Heart left ventricle (tissue), 13 donors: ENCODE measurements at regions not wholly inside any gene's neighbourhood (a gene's known extent, or its start where the extent isn't known, plus 50 kb on each side); places are given as distances from the start of the nearest gene placed in this dataset.

Source experiments
- CTCF ChIP-seq, 12 donors: fragments of 200-600 bp; sonication (generic) in 4 of 12; IDR thresholded peaks; one replicate each; pipeline versions ENCODE4 v1.5.0 to v1.8.0; 2018 to 2022; ENCODE audit warnings: antibody characterized with exemption in 12 of 12, mild to moderate bottlenecking in 5 of 12
- POLR2A ChIP-seq, 2 donors: fragments of 450-650 bp; IDR thresholded peaks; one replicate each; pipeline ENCODE4 v1.6.1; 2017; ENCODE audit warnings: antibody characterized with exemption in 2 of 2, mild to moderate bottlenecking in 2 of 2, moderate library complexity in 2 of 2
- donor health status: ischemic (EF 13 %, LVEDD 7.1; RV severe dilation, severe dysfunction).
- donor health status: DM: no; HTN: yes; CAD: no.
- donor health status: DM: no; HTN: no; CAD: no.
- donor health status: ischemic (EF 25% LVEDD 6.9; RV normal size, moderate dysfunction).
- donor health status: ischemic (EF 25% LVEDD 5.7; RV mildly dilated, moderate dysfunction).
- donor health status: ischemic (EF 35%, LVEDD 5.7; RV mildly dilated, moderate dysfunction).
- donor health status: nonischemic (EF 11% LVEDD 7.7; RV severe dilation, severe dysfunction).
- donor health status: DM: yes; HTN: yes; CAD: no.
- donor health status: PGD.
- donor health status: ischemic (EF 29% LVEDD 5.4; RV normal size, mild dysfunction).
- donor health status: nonischemic (EF 23%, LVEDD 6.1; RV moderate dilation, normal function).

- TF ChIP-seq CTCF (IDR thresholded peaks at IDR 0.05), result no peak
- no peak for TF ChIP-seq POLR2A (IDR thresholded peaks at IDR 0.05)
Observed at GRCh38 chr3:124463234-124463633, 267.0 kb upstream of the UMPS start.
